Adrenal gland (tissue), 9 donors: ENCODE measurements at regions not wholly inside any gene's neighbourhood (a gene's known extent, or its start where the extent isn't known, plus 50 kb on each side); places are given as distances from the start of the nearest gene placed in this dataset.

Source experiments
- DNase-seq, 7 donors: peaks; one replicate each; pipeline ENCODE4 v3.0.0-alpha.2; 2019 to 2020
- H3K27ac ChIP-seq, 5 donors: fragments of 200-600 bp; sonication (generic) in 4 of 5; 1 replicate in 3 of 5; 2 replicates in 2 of 5; pipeline versions ENCODE4 v1.5.1 to v1.8.0; 2016 to 2020; ENCODE audit warnings: mild to moderate bottlenecking in 1 of 5
- H3K27me3 ChIP-seq: fragments of 200-600 bp; 2 replicates; pipeline ENCODE4 v1.8.0; 2021
- H3K36me3 ChIP-seq, 2 donors: fragments of 200-600 bp; replicated peaks in 1 of 2; 1 replicate in 1 of 2; 2 replicates in 1 of 2; pipeline versions ENCODE4 v1.5.1 to v1.8.0; 2018 to 2022
- H3K4me1 ChIP-seq, 2 donors: fragments of 200-600 bp; replicated peaks in 1 of 2; 1 replicate in 1 of 2; 2 replicates in 1 of 2; pipeline versions ENCODE4 v1.5.1 to v1.8.0; 2018 to 2021
- H3K4me3 ChIP-seq, 4 donors: fragments of 200-600 bp; sonication (generic) in 3 of 4; one replicate each; pipeline ENCODE4 v1.5.1; 2016 to 2018
- H3K9me3 ChIP-seq, 3 donors: fragments of 200-600 bp; sonication (generic) in 1 of 3; replicated peaks in 1 of 3; 1 replicate in 2 of 3; 2 replicates in 1 of 3; pipeline versions ENCODE4 v1.5.1 to v1.8.0; 2016 to 2021
- POLR2A ChIP-seq, 2 donors: fragments of 450-650 bp; IDR thresholded peaks; one replicate each; pipeline ENCODE4 v1.6.1; 2017; ENCODE audit warnings: antibody characterized with exemption in 2 of 2, mild to moderate bottlenecking in 2 of 2, moderate library complexity in 1 of 2
- WGBS, 4 donors: extraction: QIAGEN DNeasy Blood & Tissue Kit in 2 of 4; methylation state at CpG; one replicate each; pipeline versions ENCODE4 v1.1.5 to v1.1.7; 2013 to 2017; 5-methylcytosine and 5-hydroxymethylcytosine counted together
- intact Hi-C, 2 donors: fragments of 100-400 bp; cut with DNase I; formaldehyde crosslinking; loops; one replicate each; pipeline versions ENCODE4 v1.14.1 to v1.15.0; 2022 to 2023
- TF ChIP-seq, protein P1 (sequence below), 6 experiments: fragments of 450-650 bp in 4 of 6; fragments of 200-600 bp in 2 of 6; sonication (generic) in 1 of 6; IDR thresholded peaks; 1 replicate in 5 of 6; 2 replicates in 1 of 6; pipeline versions ENCODE4 v1.5.1 to v1.8.0; 2016 to 2021; ENCODE audit warnings: antibody characterized with exemption in 6 of 6, mild to moderate bottlenecking in 2 of 6, moderate library complexity in 1 of 6
- donor health status: healthy with polysubstance abuse.
- donor health status: Bipolar disorder and iron deficiency.
- donor health status: DM: yes; HTN: yes; CAD: no.
- donor health status: DM: no; HTN: no; CAD: no.
- donor health status: DM: no; HTN: no; CAD: no.

DNA sequence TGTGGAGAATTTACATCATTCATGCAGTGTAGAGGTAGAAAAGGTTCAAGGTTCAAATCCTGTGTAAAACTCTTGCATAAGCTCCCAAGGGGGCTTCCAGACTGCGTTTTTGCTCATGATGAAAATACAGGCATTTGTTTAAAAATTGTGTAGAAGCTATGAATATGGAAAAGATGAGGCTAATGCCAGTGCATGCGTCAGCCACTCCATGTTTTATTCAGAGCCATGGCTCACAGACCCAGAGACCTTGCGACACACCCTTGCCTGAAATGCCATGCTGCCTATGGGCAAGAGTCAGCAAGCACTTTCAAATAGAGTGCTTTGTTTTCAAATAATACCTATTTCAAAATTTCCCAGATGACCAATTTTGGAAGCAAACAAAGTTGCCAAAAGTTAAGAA, 262.3 kb downstream of the TRIB2 start:
- Histone ChIP-seq H3K4me1 (no peaks in the 10 kb centered on the region), H3K27ac (no peak overlapping the region), H3K36me3 (no peaks in the 10 kb centered on the region), H3K27me3 (no peaks in the 10 kb centered on the region), H3K4me3 (no peak overlapping the region), H3K9me3 (no peaks in the 10 kb centered on the region)
- 88 to 98% (median 89%) methylated on average over 3 of the region's 3 CpGs for WGBS, 4 donors
- TF ChIP-seq POLR2A (IDR thresholded peaks at IDR 0.05): no peak
- TF ChIP-seq, protein P1, sequence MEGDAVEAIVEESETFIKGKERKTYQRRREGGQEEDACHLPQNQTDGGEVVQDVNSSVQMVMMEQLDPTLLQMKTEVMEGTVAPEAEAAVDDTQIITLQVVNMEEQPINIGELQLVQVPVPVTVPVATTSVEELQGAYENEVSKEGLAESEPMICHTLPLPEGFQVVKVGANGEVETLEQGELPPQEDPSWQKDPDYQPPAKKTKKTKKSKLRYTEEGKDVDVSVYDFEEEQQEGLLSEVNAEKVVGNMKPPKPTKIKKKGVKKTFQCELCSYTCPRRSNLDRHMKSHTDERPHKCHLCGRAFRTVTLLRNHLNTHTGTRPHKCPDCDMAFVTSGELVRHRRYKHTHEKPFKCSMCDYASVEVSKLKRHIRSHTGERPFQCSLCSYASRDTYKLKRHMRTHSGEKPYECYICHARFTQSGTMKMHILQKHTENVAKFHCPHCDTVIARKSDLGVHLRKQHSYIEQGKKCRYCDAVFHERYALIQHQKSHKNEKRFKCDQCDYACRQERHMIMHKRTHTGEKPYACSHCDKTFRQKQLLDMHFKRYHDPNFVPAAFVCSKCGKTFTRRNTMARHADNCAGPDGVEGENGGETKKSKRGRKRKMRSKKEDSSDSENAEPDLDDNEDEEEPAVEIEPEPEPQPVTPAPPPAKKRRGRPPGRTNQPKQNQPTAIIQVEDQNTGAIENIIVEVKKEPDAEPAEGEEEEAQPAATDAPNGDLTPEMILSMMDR (IDR thresholded peaks at IDR 0.05): no peak
- intact Hi-C loops: no loop called here
- no peak for DNase-seq

DNA sequence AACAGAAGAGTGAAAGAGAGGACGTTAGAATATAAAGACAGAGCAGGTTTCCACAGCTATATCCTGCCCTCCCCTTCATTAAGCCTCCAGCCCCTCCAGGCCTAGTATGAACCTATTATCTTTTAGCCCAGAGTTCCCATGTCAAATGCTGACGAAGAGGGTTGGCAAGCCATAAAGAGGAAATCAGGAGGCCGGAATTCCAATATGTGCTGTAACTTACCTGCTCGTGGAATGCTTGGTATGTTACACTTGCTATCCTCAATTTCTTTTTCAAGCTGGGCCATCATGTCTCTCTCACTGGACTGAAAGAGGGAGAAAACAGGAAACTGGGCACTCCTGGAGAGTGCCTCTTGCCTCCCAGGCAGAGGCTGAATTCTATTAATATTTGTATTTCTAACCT, 264.1 kb downstream of the TRIB2 start:
- no peak for TF ChIP-seq POLR2A (IDR thresholded peaks at IDR 0.05)
- TF ChIP-seq, protein P1 (IDR thresholded peaks at IDR 0.05): no peak

DNA sequence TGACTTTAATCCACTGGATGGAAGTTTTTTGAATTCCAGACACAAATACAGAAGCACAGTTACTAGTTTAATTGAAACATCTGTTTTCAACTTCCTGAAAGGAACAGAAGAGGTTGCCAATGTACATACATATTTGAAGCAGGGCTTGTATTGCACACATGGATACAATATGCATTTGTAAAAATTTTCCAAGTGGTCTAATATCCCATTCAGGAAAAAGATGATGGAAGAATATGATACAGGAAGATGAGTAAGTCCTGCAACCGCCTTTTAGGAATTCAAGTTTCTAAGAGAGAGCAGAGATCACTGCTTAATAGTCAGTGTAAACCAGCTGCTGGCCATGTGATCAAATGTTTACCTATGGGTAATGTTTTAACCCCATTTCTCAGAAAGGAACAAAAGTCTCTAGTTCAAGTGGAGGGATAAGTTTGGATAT, 265.4 kb downstream of the TRIB2 start:
- H3K36me3 ChIP-seq: no peaks in the 10 kb centered on the region
- no peaks in the 10 kb centered on the region for H3K4me1 ChIP-seq
- TF ChIP-seq POLR2A (IDR thresholded peaks at IDR 0.05): no peak
- TF ChIP-seq, protein P1 (IDR thresholded peaks at IDR 0.05): no peak
- no peaks in the 10 kb centered on the region for H3K9me3 ChIP-seq
- no peaks in the 10 kb centered on the region for H3K27me3 ChIP-seq
- intact Hi-C loops: no loop called here
- no peak for DNase-seq
- WGBS, 4 donors: 72 to 88% (median 81%) methylated on average over 1 of the region's 1 CpG
- no peak overlapping the region for H3K4me3 ChIP-seq
- no peak overlapping the region for H3K27ac ChIP-seq

More for the DNA sequence above, 264.1 kb downstream of the TRIB2 start:
- intact Hi-C loops: no loop called here
- 65 to 82% (median 79%) methylated on average over 4 of the region's 4 CpGs for WGBS, 4 donors
- H3K36me3 ChIP-seq: no peaks in the 10 kb centered on the region
- H3K4me1 ChIP-seq: no peaks in the 10 kb centered on the region
- no peaks in the 10 kb centered on the region for H3K9me3 ChIP-seq
- H3K27ac ChIP-seq: no peak overlapping the region
- no peak overlapping the region for H3K4me3 ChIP-seq
- DNase-seq: no peak
- no peaks in the 10 kb centered on the region for H3K27me3 ChIP-seq

DNA sequence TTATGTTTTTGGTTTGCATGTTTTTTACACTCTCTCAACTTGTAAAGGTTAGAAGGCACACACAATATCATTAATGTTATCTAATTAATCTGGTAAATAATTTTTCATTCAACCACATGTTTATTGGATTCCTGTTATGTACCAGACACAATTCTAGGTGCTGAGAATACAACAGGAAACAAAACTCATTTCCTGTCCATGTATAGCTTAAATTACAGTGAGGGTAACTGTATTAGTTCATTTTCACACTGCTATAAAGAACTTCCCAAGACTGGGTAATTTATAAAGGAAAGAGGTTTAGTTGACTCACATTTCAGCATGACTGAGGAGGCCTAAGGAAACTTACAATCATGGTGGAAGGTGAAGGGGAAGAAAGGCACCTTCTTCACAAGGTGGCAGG, 270.5 kb downstream of the TRIB2 start:
- no peak for DNase-seq
- no peaks in the 10 kb centered on the region for H3K27me3 ChIP-seq

More for the DNA sequence above, 270.5 kb downstream of the TRIB2 start:
- TF ChIP-seq, protein P1 (IDR thresholded peaks at IDR 0.05): no peak
- TF ChIP-seq POLR2A (IDR thresholded peaks at IDR 0.05): no peak
- Histone ChIP-seq H3K27ac (no peak overlapping the region), H3K4me1 (no peaks in the 10 kb centered on the region), H3K36me3 (no peaks in the 10 kb centered on the region), H3K9me3 (no peaks in the 10 kb centered on the region), H3K4me3 (no peak overlapping the region)
- intact Hi-C loops: no loop called here
